KMS-11 (cell line): ENCODE measurements at regions not wholly inside any gene's neighbourhood (a gene's known extent, or its start where the extent isn't known, plus 50 kb on each side); places are given as distances from the start of the nearest gene placed in this dataset.

ENCODE experiments used
- H2AFZ ChIP-seq: fragments of 200-600 bp; sonication (generic); 2 replicates; pipeline ENCODE4 v1.6.1; 2016; ENCODE audit warnings: antibody characterized with exemption, mixed run types, low read depth
- H3K27ac ChIP-seq: fragments of 200-600 bp; sonication (generic); 2 replicates; pipeline ENCODE4 v1.6.1; 2016; ENCODE audit warnings: mild to moderate bottlenecking, mixed run types
- H3K27me3 ChIP-seq: fragments of 200-600 bp; sonication (generic); 2 replicates; pipeline ENCODE4 v1.6.1; 2017; ENCODE audit warnings: mild to moderate bottlenecking, low read depth, mixed run types, moderate library complexity; ENCODE audit not compliant: insufficient read depth
- H3K36me3 ChIP-seq: fragments of 200-600 bp; sonication (generic); 2 replicates; pipeline ENCODE4 v1.6.1; 2017; ENCODE audit warnings: mild to moderate bottlenecking, mixed run types; ENCODE audit not compliant: insufficient read depth
- H3K4me1 ChIP-seq: fragments of 200-600 bp; sonication (generic); 2 replicates; pipeline ENCODE4 v1.6.1; 2016; ENCODE audit warnings: mild to moderate bottlenecking, low read depth, mixed run types; ENCODE audit not compliant: poor library complexity, severe bottlenecking
- H3K4me2 ChIP-seq: fragments of 200-600 bp; sonication (generic); 2 replicates; pipeline ENCODE4 v1.7.0; 2016; ENCODE audit warnings: mild to moderate bottlenecking, mixed run types
- H3K4me3 ChIP-seq: fragments of 200-600 bp; sonication (generic); IDR thresholded peaks from 2 replicates; pipeline ENCODE4 v1.6.1; 2017; ENCODE audit warnings: low read depth, low read length, mixed read lengths; ENCODE audit not compliant: insufficient read depth
- H3K79me2 ChIP-seq: fragments of 200-600 bp; sonication (generic); 2 replicates; pipeline ENCODE4 v1.6.1; 2016; ENCODE audit warnings: low read depth, mixed run types; ENCODE audit not compliant: insufficient read depth
- H3K9ac ChIP-seq: fragments of 200-600 bp; sonication (generic); 2 replicates; pipeline ENCODE4 v1.6.1; 2016; ENCODE audit warnings: mild to moderate bottlenecking, mixed run types
- H4K20me1 ChIP-seq: fragments of 200-600 bp; sonication (generic); 2 replicates; pipeline ENCODE4 v1.6.1; 2016; ENCODE audit warnings: mild to moderate bottlenecking, mixed run types; ENCODE audit not compliant: insufficient read depth
- CTCF ChIP-seq: fragments of 200-600 bp; sonication (generic); conservative IDR thresholded peaks from 2 replicates; pipeline ENCODE4 v1.6.1; 2017; ENCODE audit warnings: low read depth, mild to moderate bottlenecking, antibody characterized with exemption, low read length, moderate library complexity, mixed read lengths

GRCh38 chr5:138702166-138703077 is 50.8 kb upstream of the CTNNA1 start:
- no peaks in the 10 kb centered on the region for H3K27me3 ChIP-seq
- H4K20me1 ChIP-seq = no peaks in the 10 kb centered on the region
- no peak overlapping the region for H3K27ac ChIP-seq
- H3K79me2 ChIP-seq = no peaks in the 10 kb centered on the region
- H3K36me3 ChIP-seq = no peaks in the 10 kb centered on the region
- no peak overlapping the region for H2AFZ ChIP-seq
- H3K9ac ChIP-seq = no peak overlapping the region
- H3K4me3 ChIP-seq = no peak overlapping the region
- no peak overlapping the region for H3K4me2 ChIP-seq
- TF ChIP-seq CTCF = no peak
- peaks cover 4% of the 10 kb centered on the region for H3K4me1 ChIP-seq

- H3K9ac ChIP-seq = no peak overlapping the region
- no peak overlapping the region for H3K27ac ChIP-seq
- no peak for TF ChIP-seq CTCF
- no peaks in the 10 kb centered on the region for H4K20me1 ChIP-seq
- H3K27me3 ChIP-seq = no peaks in the 10 kb centered on the region
- no peak overlapping the region for H2AFZ ChIP-seq
- peaks cover 4% of the 10 kb centered on the region for H3K4me1 ChIP-seq
- H3K4me2 ChIP-seq = no peak overlapping the region
- H3K79me2 ChIP-seq = no peaks in the 10 kb centered on the region
- no peaks in the 10 kb centered on the region for H3K36me3 ChIP-seq
- H3K4me3 ChIP-seq = no peak overlapping the region
These were observed 51.5 kb upstream of the CTNNA1 start for GRCh38 chr5:138701678-138702077.

- no peaks in the 10 kb centered on the region for H3K36me3 ChIP-seq
- no peaks in the 10 kb centered on the region for H4K20me1 ChIP-seq
- no peaks in the 10 kb centered on the region for H3K27me3 ChIP-seq
- H3K4me3 ChIP-seq = no peak overlapping the region
- no peak overlapping the region for H3K9ac ChIP-seq
- H3K27ac ChIP-seq = no peak overlapping the region
- H3K79me2 ChIP-seq = no peaks in the 10 kb centered on the region
- no peak for TF ChIP-seq CTCF
- H2AFZ ChIP-seq = no peak overlapping the region
- no peak overlapping the region for H3K4me2 ChIP-seq
- peaks cover 4% of the 10 kb centered on the region for H3K4me1 ChIP-seq
These were observed 52.5 kb upstream of the CTNNA1 start for GRCh38 chr5:138700581-138701362.

- H3K27me3 ChIP-seq = no peaks in the 10 kb centered on the region
- no peak overlapping the region for H3K4me2 ChIP-seq
- H3K79me2 ChIP-seq = no peaks in the 10 kb centered on the region
- H3K36me3 ChIP-seq = no peaks in the 10 kb centered on the region
- no peak overlapping the region for H2AFZ ChIP-seq
- no peak for TF ChIP-seq CTCF
- H3K9ac ChIP-seq = no peak overlapping the region
- H4K20me1 ChIP-seq = no peaks in the 10 kb centered on the region
- H3K4me1 ChIP-seq = peaks cover 4% of the 10 kb centered on the region
- H3K27ac ChIP-seq = no peak overlapping the region
- no peak overlapping the region for H3K4me3 ChIP-seq
These were observed 53.7 kb upstream of the CTNNA1 start for GRCh38 chr5:138699482-138699881.
